Caco-2 (cell line): ENCODE measurements at regions not wholly inside any gene's neighbourhood (a gene's known extent, or its start where the extent isn't known, plus 50 kb on each side); places are given as distances from the start of the nearest gene placed in this dataset.

Source experiments
- BruUV-seq: library from RNA; stranded (reverse); fragments of 400-500 nt; replicated peaks from 2 replicates; lab custom pipeline; 2021; lab: Mats Ljungman, UMichigan
- CTCF ChIA-PET: fragments of 300-600 bp; sonication (Branson Sonifier 250); formaldehyde crosslinking; loops from one replicate; lab custom pipeline; 2022; ENCODE audit warnings: antibody characterized with exemption; lab: Charles Lee
- POLR2A ChIA-PET: fragments of 300-600 bp; sonication (Branson Sonifier 250); formaldehyde crosslinking; loops from one replicate; lab custom pipeline; 2022; ENCODE audit warnings: antibody characterized with exemption; lab: Charles Lee
- DNase-seq, 2 experiments: peaks; one replicate each; pipeline versions ENCODE4 v3.0.0 to v3.0.0-alpha.2; 2020 to 2022
- H3K27me3 ChIP-seq: replicated peaks from 2 replicates; pipeline ENCODE4 v1.6.0; 2011; ENCODE audit warnings: low read length; ENCODE audit not compliant: control insufficient read depth, insufficient read depth
- H3K36me3 ChIP-seq: 2 replicates; pipeline ENCODE4 v1.5.1; 2011; ENCODE audit warnings: low read length; ENCODE audit not compliant: control insufficient read depth, insufficient read depth
- H3K4me1 ChIP-seq: fragments of 250-450 bp; sonication (Bioruptor Pico); 2 replicates; pipeline ENCODE4 v1.5.1; 2020; ENCODE audit warnings: mild to moderate bottlenecking
- H3K4me3 ChIP-seq: 2 replicates; pipeline ENCODE4 v1.5.1; 2011; ENCODE audit warnings: low read depth, mild to moderate bottlenecking, control low read depth, low read length
- H3K9me3 ChIP-seq: fragments of 250-450 bp; sonication (Bioruptor Pico); 2 replicates; pipeline ENCODE4 v1.5.1; 2020; ENCODE audit warnings: mild to moderate bottlenecking, moderate library complexity
- H3K27ac Mint-ChIP-seq: one replicate; pipeline ENCODE4 v1.8.0; 2022; ENCODE audit warnings: mixed read lengths; ENCODE audit not compliant: unreplicated experiment
- H3K27me3 Mint-ChIP-seq: one replicate; pipeline ENCODE4 v1.8.0; 2022; ENCODE audit warnings: mixed read lengths; ENCODE audit not compliant: insufficient read depth, unreplicated experiment
- H3K36me3 Mint-ChIP-seq: one replicate; pipeline ENCODE4 v1.8.0; 2022; ENCODE audit warnings: mild to moderate bottlenecking, mixed read lengths; ENCODE audit not compliant: insufficient read depth, unreplicated experiment
- H3K4me1 Mint-ChIP-seq: one replicate; pipeline ENCODE4 v1.8.0; 2022; ENCODE audit warnings: low read depth, mixed read lengths; ENCODE audit not compliant: unreplicated experiment
- H3K4me3 Mint-ChIP-seq: one replicate; pipeline ENCODE4 v1.8.0; 2022; ENCODE audit warnings: mild to moderate bottlenecking, moderate library complexity, mixed read lengths; ENCODE audit not compliant: unreplicated experiment
- H3K9me3 Mint-ChIP-seq: one replicate; pipeline ENCODE4 v1.8.0; 2022; ENCODE audit warnings: mixed read lengths; ENCODE audit not compliant: unreplicated experiment
- intact Hi-C: fragments of 100-400 bp; cut with micrococcal nuclease; formaldehyde crosslinking; loops from one replicate; pipeline ENCODE4 v1.10.0; 2022; ENCODE audit not compliant: unreplicated experiment
- TF ChIP-seq, protein P1 (sequence below), 2 experiments: fragments of 200-600 bp in 1 of 2; IDR thresholded peaks; 1 replicate in 1 of 2; 2 replicates in 1 of 2; pipeline versions ENCODE4 v1.5.1 to v1.8.0; 2011 to 2022; ENCODE audit warnings: antibody characterized with exemption in 1 of 2, control low read depth in 1 of 2, inconsistent platforms in 1 of 2, low read depth in 1 of 2, low read length in 1 of 2, mild to moderate bottlenecking in 1 of 2, moderate library complexity in 1 of 2; ENCODE audit not compliant: insufficient read depth in 1 of 2, severe bottlenecking in 1 of 2, unreplicated experiment in 1 of 2

DNA sequence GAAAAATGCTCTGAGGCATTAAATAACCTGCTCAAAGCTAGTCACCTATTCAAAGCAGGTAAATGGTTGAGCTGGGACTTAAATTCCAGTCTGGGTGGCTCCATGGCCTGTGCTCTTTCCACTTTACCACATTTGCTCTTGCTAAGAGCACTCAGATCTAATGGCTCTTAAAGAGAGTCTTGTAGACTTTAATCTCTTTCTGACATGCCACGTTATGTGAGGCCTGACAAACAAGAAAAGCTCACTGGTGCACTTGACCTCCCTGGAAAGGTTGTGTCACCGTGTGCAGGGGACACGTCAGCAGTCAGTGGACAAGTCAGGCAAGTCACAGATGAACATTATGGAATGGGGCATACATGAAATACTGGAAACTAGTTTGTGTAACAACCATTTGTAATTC lies 129.9 kb upstream of the RPS23 start:
- Mint-ChIP-seq H3K4me1 (no peaks in the 10 kb centered on the region), H3K36me3 (no peaks in the 10 kb centered on the region), H3K27me3 (no peaks in the 10 kb centered on the region), H3K27ac (no peak overlapping the region), H3K9me3 (peaks cover 7% of the 10 kb centered on the region), H3K4me3 (no peak overlapping the region)
- H3K4me3 ChIP-seq, result no peak overlapping the region
- no peaks in the 10 kb centered on the region for H3K36me3 ChIP-seq
- BruUV-seq, result no TSS peak
- ChIA-PET CTCF (no interaction called here), POLR2A (interaction anchor here (0.9 kb wide), 1 partner anchor 130 kb away, joined by 3 read pairs; the partner anchor contains the start of gene RPS23)
- TF ChIP-seq, protein P1, sequence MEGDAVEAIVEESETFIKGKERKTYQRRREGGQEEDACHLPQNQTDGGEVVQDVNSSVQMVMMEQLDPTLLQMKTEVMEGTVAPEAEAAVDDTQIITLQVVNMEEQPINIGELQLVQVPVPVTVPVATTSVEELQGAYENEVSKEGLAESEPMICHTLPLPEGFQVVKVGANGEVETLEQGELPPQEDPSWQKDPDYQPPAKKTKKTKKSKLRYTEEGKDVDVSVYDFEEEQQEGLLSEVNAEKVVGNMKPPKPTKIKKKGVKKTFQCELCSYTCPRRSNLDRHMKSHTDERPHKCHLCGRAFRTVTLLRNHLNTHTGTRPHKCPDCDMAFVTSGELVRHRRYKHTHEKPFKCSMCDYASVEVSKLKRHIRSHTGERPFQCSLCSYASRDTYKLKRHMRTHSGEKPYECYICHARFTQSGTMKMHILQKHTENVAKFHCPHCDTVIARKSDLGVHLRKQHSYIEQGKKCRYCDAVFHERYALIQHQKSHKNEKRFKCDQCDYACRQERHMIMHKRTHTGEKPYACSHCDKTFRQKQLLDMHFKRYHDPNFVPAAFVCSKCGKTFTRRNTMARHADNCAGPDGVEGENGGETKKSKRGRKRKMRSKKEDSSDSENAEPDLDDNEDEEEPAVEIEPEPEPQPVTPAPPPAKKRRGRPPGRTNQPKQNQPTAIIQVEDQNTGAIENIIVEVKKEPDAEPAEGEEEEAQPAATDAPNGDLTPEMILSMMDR (IDR thresholded peaks at IDR 0.05; ENCODE audit: insufficient read depth in 1 of 2, low read depth in 1 of 2, low read length in 1 of 2, severe bottlenecking in 1 of 2, unreplicated experiment in 1 of 2), result no peak
- H3K27me3 ChIP-seq, result no peaks in the 10 kb centered on the region
- peaks cover 16% of the 10 kb centered on the region for H3K9me3 ChIP-seq
- H3K4me1 ChIP-seq, result no peaks in the 10 kb centered on the region
- DNase-seq, result no peak
- intact Hi-C loops, result no loop called here

DNA sequence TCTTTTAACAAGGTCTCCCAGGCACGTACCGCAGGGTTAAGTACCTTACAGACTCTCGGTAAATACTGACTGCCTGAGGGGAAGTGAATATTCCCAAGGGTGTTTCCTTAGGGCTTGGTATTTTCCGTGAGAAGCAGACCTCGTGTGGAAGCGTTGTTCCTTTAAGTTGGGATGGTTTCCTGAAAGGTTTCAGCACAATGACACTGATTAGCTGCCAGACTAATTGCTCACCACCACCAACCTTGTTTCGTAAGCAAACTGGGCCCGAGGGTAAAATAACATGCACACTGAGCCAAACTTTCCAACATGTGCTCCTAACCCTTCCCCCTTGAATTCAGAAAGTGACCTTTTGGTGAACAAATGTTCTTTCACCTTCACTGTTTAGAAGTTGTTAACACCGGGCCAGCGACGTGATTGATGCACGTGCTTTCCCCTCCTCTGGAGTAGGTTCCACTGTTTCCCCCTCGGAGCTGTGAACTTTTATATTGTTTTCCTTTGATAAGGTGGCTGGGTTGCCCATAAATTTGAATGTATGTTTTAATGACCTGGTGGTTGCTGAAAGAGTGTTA lies 128.1 kb upstream of the RPS23 start:
- Histone ChIP-seq H3K9me3 (peaks cover 16% of the 10 kb centered on the region), H3K36me3 (no peaks in the 10 kb centered on the region), H3K4me3 (no peak overlapping the region), H3K27me3 (no peaks in the 10 kb centered on the region), H3K4me1 (no peaks in the 10 kb centered on the region)
- TF ChIP-seq, protein P1 (IDR thresholded peaks at IDR 0.05; ENCODE audit: insufficient read depth in 1 of 2, low read depth in 1 of 2, low read length in 1 of 2, severe bottlenecking in 1 of 2, unreplicated experiment in 1 of 2), result no peak
- H3K4me1 Mint-ChIP-seq, result no peaks in the 10 kb centered on the region
- intact Hi-C loops, result no loop called here
- POLR2A ChIA-PET, result no interaction called here
- H3K27ac Mint-ChIP-seq, result no peak overlapping the region
- H3K27me3 Mint-ChIP-seq, result no peaks in the 10 kb centered on the region
- no peak for DNase-seq
- H3K4me3 Mint-ChIP-seq, result no peak overlapping the region
- peaks cover 13% of the 10 kb centered on the region for H3K9me3 Mint-ChIP-seq
- no TSS peak for BruUV-seq
- CTCF ChIA-PET, result no interaction called here
- H3K36me3 Mint-ChIP-seq, result no peaks in the 10 kb centered on the region

DNA sequence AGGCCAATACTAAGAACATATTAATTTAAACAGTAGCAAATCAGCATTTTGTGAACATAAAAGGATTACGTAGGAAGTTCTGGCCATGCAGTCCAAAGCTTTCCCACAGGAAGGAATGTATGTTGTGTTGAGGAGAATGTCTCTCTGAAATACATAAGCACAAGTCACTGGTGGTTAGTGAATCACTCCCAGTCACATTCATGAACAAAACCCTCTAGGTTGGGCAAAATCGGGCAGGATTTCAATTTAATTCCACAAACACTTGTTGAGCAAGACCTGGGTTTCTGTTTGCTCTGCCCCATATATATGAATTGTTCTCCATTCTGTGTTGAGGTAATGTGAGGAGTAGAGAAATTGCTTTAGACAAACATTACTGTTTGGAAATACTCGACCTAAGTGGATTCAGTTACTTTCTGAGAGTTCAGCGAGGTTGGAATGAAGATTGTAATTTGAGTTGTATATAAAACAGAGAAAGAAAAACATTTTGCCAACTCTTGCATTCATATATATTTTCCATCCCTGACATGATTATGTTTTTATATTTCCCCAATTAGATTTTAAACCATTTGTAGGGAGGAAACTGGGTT lies 127.6 kb upstream of the RPS23 start:
- H3K27ac Mint-ChIP-seq, result no peak overlapping the region
- no peak for DNase-seq
- POLR2A ChIA-PET, result no interaction called here
- no peaks in the 10 kb centered on the region for H3K27me3 Mint-ChIP-seq
- intact Hi-C loops, result no loop called here
- no peaks in the 10 kb centered on the region for H3K36me3 ChIP-seq
- H3K36me3 Mint-ChIP-seq, result no peaks in the 10 kb centered on the region
- peaks cover 13% of the 10 kb centered on the region for H3K9me3 Mint-ChIP-seq
- TF ChIP-seq, protein P1 (IDR thresholded peaks at IDR 0.05; ENCODE audit: insufficient read depth in 1 of 2, low read depth in 1 of 2, low read length in 1 of 2, severe bottlenecking in 1 of 2, unreplicated experiment in 1 of 2), result no peak
- CTCF ChIA-PET, result no interaction called here
- no TSS peak for BruUV-seq
- no peaks in the 10 kb centered on the region for H3K27me3 ChIP-seq
- H3K4me1 Mint-ChIP-seq, result no peaks in the 10 kb centered on the region
- no peaks in the 10 kb centered on the region for H3K4me1 ChIP-seq
- H3K4me3 ChIP-seq, result no peak overlapping the region
- H3K4me3 Mint-ChIP-seq, result no peak overlapping the region
- H3K9me3 ChIP-seq, result peaks cover 16% of the 10 kb centered on the region
